HUES64 (cell line): ENCODE measurements at regions not wholly inside any gene's neighbourhood (a gene's known extent, or its start where the extent isn't known, plus 50 kb on each side); places are given as distances from the start of the nearest gene placed in this dataset.

ENCODE experiments used
- H3K27ac ChIP-seq: 2 replicates; pipeline ENCODE4 v1.7.0; 2013; ENCODE audit warnings: low read depth, low read length, inconsistent platforms
- H3K27me3 ChIP-seq: 2 replicates; pipeline ENCODE4 v1.6.1; 2013; ENCODE audit warnings: mild to moderate bottlenecking, low read length; ENCODE audit not compliant: insufficient read depth
- H3K36me3 ChIP-seq: 2 replicates; pipeline ENCODE4 v1.6.1; 2013; ENCODE audit warnings: mild to moderate bottlenecking, low read length; ENCODE audit not compliant: insufficient read depth
- H3K4me1 ChIP-seq: 2 replicates; pipeline ENCODE4 v1.6.1; 2013; ENCODE audit warnings: mild to moderate bottlenecking, low read length, moderate library complexity; ENCODE audit not compliant: insufficient read depth
- H3K4me3 ChIP-seq: 2 replicates; pipeline ENCODE4 v1.5.1; 2013; ENCODE audit warnings: mild to moderate bottlenecking, low read length, moderate library complexity
- H3K9ac ChIP-seq: 2 replicates; pipeline ENCODE4 v1.6.1; 2013; ENCODE audit warnings: mild to moderate bottlenecking, low read depth, low read length
- H3K9me3 ChIP-seq: 2 replicates; pipeline ENCODE4 v1.6.1; 2013; ENCODE audit warnings: low read depth, low read length; ENCODE audit not compliant: insufficient read depth
- WGBS: fragments of 150-250, 120-280 bp; methylation state at CpG from one replicate; pipeline ENCODE4 v1.1.7; 2013; ENCODE audit warnings: missing lambda C conversion rate; 5-methylcytosine and 5-hydroxymethylcytosine counted together

- no peaks in the 10 kb centered on the region for H3K36me3 ChIP-seq
- no peaks in the 10 kb centered on the region; the same call in 1 of the 2 replicates for H3K4me1 ChIP-seq
- 100% methylated on average over 2 of the region's 2 CpGs for WGBS
- H3K9ac ChIP-seq = no peak overlapping the region
- H3K4me3 ChIP-seq = no peak overlapping the region
- H3K27me3 ChIP-seq = no peaks in the 10 kb centered on the region
- H3K27ac ChIP-seq = no peak overlapping the region
- no peaks in the 10 kb centered on the region for H3K9me3 ChIP-seq
Measured at GRCh38 chr14:84068288-84068687, 1461.7 kb upstream of the FLRT2 start.

- no peak overlapping the region for H3K9ac ChIP-seq
- H3K27ac ChIP-seq = no peak overlapping the region
- H3K36me3 ChIP-seq = no peaks in the 10 kb centered on the region
- H3K4me1 ChIP-seq = no peaks in the 10 kb centered on the region
- H3K4me3 ChIP-seq = no peak overlapping the region
- H3K27me3 ChIP-seq = no peaks in the 10 kb centered on the region
- no CpG with 5 or more reads among the region's 1 CpG for WGBS
- H3K9me3 ChIP-seq = no peaks in the 10 kb centered on the region
Measured at GRCh38 chr14:84071061-84071460, 1458.9 kb upstream of the FLRT2 start.

GRCh38 chr14:84074626-84075025 lies 1455.3 kb upstream of the FLRT2 start:
- Histone ChIP-seq H3K9me3 (no peaks in the 10 kb centered on the region), H3K27me3 (no peaks in the 10 kb centered on the region), H3K4me3 (no peak overlapping the region), H3K9ac (no peak overlapping the region), H3K27ac (no peak overlapping the region), H3K36me3 (no peaks in the 10 kb centered on the region), H3K4me1 (no peaks in the 10 kb centered on the region)
- 96% methylated on average over 2 of the region's 2 CpGs for WGBS

GRCh38 chr14:84080944-84081343 lies 1449.0 kb upstream of the FLRT2 start:
- Histone ChIP-seq H3K27me3 (no peaks in the 10 kb centered on the region), H3K36me3 (no peaks in the 10 kb centered on the region), H3K27ac (no peak overlapping the region), H3K4me3 (no peak overlapping the region), H3K9me3 (0 out of 2 replicates have a peak, but pooled peaks cover under 1% of the 10 kb centered on the region), H3K4me1 (no peaks in the 10 kb centered on the region; the same call in 1 of the 2 replicates), H3K9ac (no peak overlapping the region)
- 90% methylated on average over 1 of the region's 1 CpG for WGBS

GRCh38 chr14:84084056-84084630 lies 1445.8 kb upstream of the FLRT2 start:
- 93% methylated on average over 1 of the region's 1 CpG for WGBS
- Histone ChIP-seq H3K27me3 (no peaks in the 10 kb centered on the region), H3K9me3 (0 out of 2 replicates have a peak, but pooled peaks cover 2% of the 10 kb centered on the region)

GRCh38 chr14:84085493-84085892 lies 1444.5 kb upstream of the FLRT2 start:
- Histone ChIP-seq H3K4me3 (no peak overlapping the region), H3K27ac (no peak overlapping the region), H3K36me3 (no peaks in the 10 kb centered on the region), H3K27me3 (no peaks in the 10 kb centered on the region), H3K9me3 (0 out of 2 replicates have a peak, but pooled peaks cover 2% of the 10 kb centered on the region), H3K4me1 (no peaks in the 10 kb centered on the region; the same call in 1 of the 2 replicates), H3K9ac (no peak overlapping the region)

More at GRCh38 chr14:84084056-84084630, 1445.8 kb upstream of the FLRT2 start:
- Histone ChIP-seq H3K4me1 (no peaks in the 10 kb centered on the region; the same call in 1 of the 2 replicates), H3K9ac (no peak overlapping the region), H3K36me3 (no peaks in the 10 kb centered on the region), H3K27ac (peak overlapping the region; percentile 25; the same call in 1 of the 2 replicates), H3K4me3 (no peak overlapping the region)

GRCh38 chr14:84086714-84087113 lies 1443.2 kb upstream of the FLRT2 start:
- 0 out of 2 replicates have a peak, but pooled peaks cover 2% of the 10 kb centered on the region for H3K9me3 ChIP-seq
- no peak overlapping the region for H3K4me3 ChIP-seq
- no peaks in the 10 kb centered on the region for H3K36me3 ChIP-seq
- no peak overlapping the region for H3K9ac ChIP-seq
- no peaks in the 10 kb centered on the region; the same call in 1 of the 2 replicates for H3K4me1 ChIP-seq
- WGBS = 95% methylated on average over 4 of the region's 4 CpGs
- no peaks in the 10 kb centered on the region for H3K27me3 ChIP-seq
- H3K27ac ChIP-seq = no peak overlapping the region

- 96% methylated on average over 8 of the region's 8 CpGs for WGBS
- H3K9ac ChIP-seq = no peak overlapping the region
- H3K36me3 ChIP-seq = no peaks in the 10 kb centered on the region
- H3K4me1 ChIP-seq = no peaks in the 10 kb centered on the region; the same call in 1 of the 2 replicates
- no peak overlapping the region for H3K27ac ChIP-seq
- no peaks in the 10 kb centered on the region for H3K27me3 ChIP-seq
- 0 out of 2 replicates have a peak, but pooled peaks cover 2% of the 10 kb centered on the region for H3K9me3 ChIP-seq
- H3K4me3 ChIP-seq = no peak overlapping the region
Measured at GRCh38 chr14:84087986-84088531, 1441.9 kb upstream of the FLRT2 start.

- Histone ChIP-seq H3K4me3 (no peak overlapping the region), H3K27me3 (no peaks in the 10 kb centered on the region), H3K27ac (no peak overlapping the region), H3K9me3 (0 out of 2 replicates have a peak, but pooled peaks cover 2% of the 10 kb centered on the region), H3K4me1 (0 out of 2 replicates have a peak, but pooled peaks cover 1% of the 10 kb centered on the region), H3K36me3 (no peaks in the 10 kb centered on the region), H3K9ac (no peak overlapping the region)
- WGBS = 95% methylated on average over 6 of the region's 6 CpGs
Measured at GRCh38 chr14:84090837-84091236, 1439.1 kb upstream of the FLRT2 start.

GRCh38 chr14:84095681-84096080 lies 1434.3 kb upstream of the FLRT2 start:
- WGBS = 87% methylated on average over 1 of the region's 1 CpG
- Histone ChIP-seq H3K9me3 (0 out of 2 replicates have a peak, but pooled peaks cover 2% of the 10 kb centered on the region), H3K27ac (no peak overlapping the region), H3K4me3 (no peak overlapping the region), H3K27me3 (no peaks in the 10 kb centered on the region), H3K9ac (no peak overlapping the region), H3K36me3 (no peaks in the 10 kb centered on the region), H3K4me1 (0 out of 2 replicates have a peak, but pooled peaks cover 2% of the 10 kb centered on the region)

GRCh38 chr14:84098261-84098660 lies 1431.7 kb upstream of the FLRT2 start:
- H3K9me3 ChIP-seq = peaks cover 7% of the 10 kb centered on the region
- H3K27ac ChIP-seq = no peak overlapping the region
- no peak overlapping the region for H3K9ac ChIP-seq
- H3K27me3 ChIP-seq = no peaks in the 10 kb centered on the region
- H3K4me3 ChIP-seq = no peak overlapping the region
- 96% methylated on average over 3 of the region's 4 CpGs for WGBS
- H3K4me1 ChIP-seq = 0 out of 2 replicates have a peak, but pooled peaks cover 2% of the 10 kb centered on the region
- no peaks in the 10 kb centered on the region for H3K36me3 ChIP-seq
